B cell (primary cell): ENCODE measurements at regions not wholly inside any gene's neighbourhood (a gene's known extent, or its start where the extent isn't known, plus 50 kb on each side); places are given as distances from the start of the nearest gene placed in this dataset.

Source experiments
- ATAC-seq: fragments of 200-7000 bp; cut with Tn5 transposase; one replicate; pipeline ENCODE4 v1.10.0; 2021; ENCODE audit warnings: low read depth, mild to moderate bottlenecking, moderate number of reproducible peaks, moderate library complexity
- CTCF ChIA-PET: fragments of 350-600 bp; sonication (Branson Sonifier 250); formaldehyde crosslinking; loops from one replicate; lab custom pipeline; 2021; ENCODE audit warnings: antibody characterized with exemption, inconsistent platforms; lab: Charles Lee
- POLR2A ChIA-PET: fragments of 350-600 bp; sonication (Branson Sonifier 250); formaldehyde crosslinking; loops from one replicate; lab custom pipeline; 2021; ENCODE audit warnings: antibody characterized with exemption; lab: Charles Lee
- DNase-seq: peaks from one replicate; pipeline ENCODE4 v3.0.0; 2013
- H2AFZ ChIP-seq: 2 replicates; pipeline ENCODE4 v1.6.1; 2012; ENCODE audit warnings: mild to moderate bottlenecking, low read depth, low read length; ENCODE audit not compliant: insufficient read depth, poor library complexity, severe bottlenecking
- H3K27ac ChIP-seq, 2 donors: 1 replicate in 1 of 2; 2 replicates in 1 of 2; pipeline ENCODE4 v1.5.1; 2012 to 2013; ENCODE audit warnings: low read length in 2 of 2, mild to moderate bottlenecking in 2 of 2, moderate library complexity in 1 of 2
- H3K27me3 ChIP-seq, 4 experiments: fragments of 200-600 bp in 1 of 4; sonication (generic) in 1 of 4; replicated peaks in 1 of 4; 1 replicate in 2 of 4; 2 replicates in 2 of 4; pipeline versions ENCODE4 v1.6.1 to v1.7.0; 2013 to 2016; ENCODE audit warnings: low read length in 3 of 4, mild to moderate bottlenecking in 2 of 4, mixed read lengths in 1 of 4, moderate library complexity in 1 of 4; ENCODE audit not compliant: insufficient read depth in 4 of 4, control insufficient read depth in 3 of 4; ENCODE audit errors: control extremely low read depth in 1 of 4
- H3K36me3 ChIP-seq, 2 experiments: replicated peaks in 1 of 2; 1 replicate in 1 of 2; 2 replicates in 1 of 2; pipeline versions ENCODE4 v1.6.1 to v1.7.1; 2013; ENCODE audit warnings: low read length in 1 of 2; ENCODE audit not compliant: insufficient read depth in 2 of 2, control insufficient read depth in 1 of 2; ENCODE audit errors: control extremely low read depth in 1 of 2, extremely low read depth in 1 of 2
- H3K4me1 ChIP-seq, 2 donors: fragments of 200-600 bp in 1 of 2; sonication (generic) in 1 of 2; 1 replicate in 1 of 2; 2 replicates in 1 of 2; pipeline versions ENCODE4 v1.5.1 to v1.6.1; 2013 to 2017; ENCODE audit warnings: low read length in 2 of 2; ENCODE audit not compliant: control insufficient read depth in 2 of 2, insufficient read depth in 2 of 2
- H3K4me2 ChIP-seq: replicated peaks from 2 replicates; pipeline ENCODE3; 2012; ENCODE audit warnings: mild to moderate bottlenecking, low read depth, low read length; ENCODE audit not compliant: poor library complexity, severe bottlenecking
- H3K4me3 ChIP-seq, 5 experiments: fragments of 200-600 bp in 1 of 5; sonication (generic) in 1 of 5; 1 replicate in 3 of 5; 2 replicates in 2 of 5; pipeline versions ENCODE4 v1.5.1 to v1.7.0; 2011 to 2016; ENCODE audit warnings: low read length in 4 of 5, mild to moderate bottlenecking in 4 of 5, low read depth in 2 of 5, control low read depth in 1 of 5, moderate library complexity in 1 of 5; ENCODE audit not compliant: insufficient read depth in 1 of 5; ENCODE audit errors: control extremely low read depth in 1 of 5, extremely low read depth in 1 of 5
- H3K79me2 ChIP-seq: fragments of 200-600 bp; sonication (generic); one replicate; pipeline ENCODE4 v1.6.0; 2016; ENCODE audit warnings: low read length; ENCODE audit not compliant: control insufficient read depth, insufficient read depth
- H3K9ac ChIP-seq: fragments of 200-600 bp; sonication (generic); 2 replicates; pipeline ENCODE4 v1.6.1; 2017; ENCODE audit warnings: mild to moderate bottlenecking, low read length, moderate library complexity
- H3K9me3 ChIP-seq, 3 donors: one replicate each; pipeline versions ENCODE4 v1.6.1 to v1.7.1; 2013; ENCODE audit warnings: low read length in 2 of 3; ENCODE audit not compliant: control insufficient read depth in 2 of 3, insufficient read depth in 1 of 3; ENCODE audit errors: control extremely low read depth in 1 of 3
- H4K20me1 ChIP-seq: 2 replicates; pipeline ENCODE4 v1.6.0; 2012; ENCODE audit warnings: mild to moderate bottlenecking, low read length; ENCODE audit not compliant: insufficient read depth, control insufficient read depth, poor library complexity, severe bottlenecking
- H3K27ac Mint-ChIP-seq: one replicate; pipeline ENCODE4 v1.8.0; 2021; ENCODE audit warnings: mixed read lengths
- H3K27me3 Mint-ChIP-seq: one replicate; pipeline ENCODE4 v1.8.0; 2021; ENCODE audit warnings: mixed read lengths
- H3K4me1 Mint-ChIP-seq: one replicate; pipeline ENCODE4 v1.8.0; 2021; ENCODE audit warnings: mixed read lengths
- H3K4me3 Mint-ChIP-seq: one replicate; pipeline ENCODE4 v1.8.0; 2021; ENCODE audit warnings: mixed read lengths
- H3K9me3 Mint-ChIP-seq: one replicate; pipeline ENCODE4 v1.8.0; 2022; ENCODE audit warnings: mixed read lengths; ENCODE audit not compliant: insufficient read depth
- EZH2 ChIP-seq: IDR thresholded peaks from 2 replicates; pipeline ENCODE4 v1.6.1; 2012; ENCODE audit warnings: borderline replicate concordance, low read depth, mild to moderate bottlenecking, moderate library complexity, low read length; ENCODE audit not compliant: insufficient read depth, poor library complexity, severe bottlenecking
- WGBS: methylation state at CpG from one replicate; pipeline ENCODE4 v1.1.5; 2013; ENCODE audit warnings: missing lambda C conversion rate; ENCODE audit not compliant: insufficient coverage; 5-methylcytosine and 5-hydroxymethylcytosine counted together
- intact Hi-C: fragments of 100-400 bp; cut with micrococcal nuclease; formaldehyde crosslinking; loops from one replicate; pipeline ENCODE4 v1.10.0; 2022
- TF ChIP-seq, protein P1 (sequence below): fragments of 200-600 bp; IDR thresholded peaks from one replicate; pipeline ENCODE4 v1.8.0; 2022; ENCODE audit warnings: antibody characterized with exemption, mild to moderate bottlenecking

DNA sequence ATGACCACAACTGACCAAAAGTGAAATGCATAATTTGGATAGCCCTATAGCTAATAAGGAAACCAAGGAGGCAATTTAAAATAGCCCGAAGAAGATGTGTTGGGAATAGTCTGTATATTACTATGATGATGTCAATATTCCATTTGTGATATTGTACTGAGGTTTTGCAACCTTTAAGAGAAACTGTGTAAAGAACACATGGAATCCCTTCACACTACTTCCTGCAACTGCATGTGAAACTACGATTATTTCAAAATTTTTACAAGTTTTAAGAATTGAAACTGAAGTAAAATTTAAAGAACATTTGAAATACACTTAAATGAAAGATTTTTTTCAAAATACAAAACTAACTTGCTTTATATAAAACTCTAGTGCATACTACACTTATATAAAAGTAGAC is 504.3 kb upstream of the ID2 start:
- TF ChIP-seq, protein P1, sequence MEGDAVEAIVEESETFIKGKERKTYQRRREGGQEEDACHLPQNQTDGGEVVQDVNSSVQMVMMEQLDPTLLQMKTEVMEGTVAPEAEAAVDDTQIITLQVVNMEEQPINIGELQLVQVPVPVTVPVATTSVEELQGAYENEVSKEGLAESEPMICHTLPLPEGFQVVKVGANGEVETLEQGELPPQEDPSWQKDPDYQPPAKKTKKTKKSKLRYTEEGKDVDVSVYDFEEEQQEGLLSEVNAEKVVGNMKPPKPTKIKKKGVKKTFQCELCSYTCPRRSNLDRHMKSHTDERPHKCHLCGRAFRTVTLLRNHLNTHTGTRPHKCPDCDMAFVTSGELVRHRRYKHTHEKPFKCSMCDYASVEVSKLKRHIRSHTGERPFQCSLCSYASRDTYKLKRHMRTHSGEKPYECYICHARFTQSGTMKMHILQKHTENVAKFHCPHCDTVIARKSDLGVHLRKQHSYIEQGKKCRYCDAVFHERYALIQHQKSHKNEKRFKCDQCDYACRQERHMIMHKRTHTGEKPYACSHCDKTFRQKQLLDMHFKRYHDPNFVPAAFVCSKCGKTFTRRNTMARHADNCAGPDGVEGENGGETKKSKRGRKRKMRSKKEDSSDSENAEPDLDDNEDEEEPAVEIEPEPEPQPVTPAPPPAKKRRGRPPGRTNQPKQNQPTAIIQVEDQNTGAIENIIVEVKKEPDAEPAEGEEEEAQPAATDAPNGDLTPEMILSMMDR: no peak
- TF ChIP-seq EZH2: no peak
- H3K4me3 ChIP-seq: no peak overlapping the region
- peaks cover 0 to 6% (median 5%) of the 10 kb centered on the region in 3 donors for H3K9me3 ChIP-seq
- Mint-ChIP-seq H3K27me3 (peaks cover 36% of the 10 kb centered on the region), H3K27ac (no peak overlapping the region), H3K4me1 (no peaks in the 10 kb centered on the region), H3K9me3 (peaks cover 2% of the 10 kb centered on the region), H3K4me3 (no peak overlapping the region)
- no CpG with 5 or more reads among the region's 2 CpGs for WGBS
- peaks cover 0 to 5% (median 0%) of the 10 kb centered on the region in 4 experiments for H3K27me3 ChIP-seq
- ChIA-PET CTCF (no interaction called here), POLR2A (no interaction called here)
- no peak for ATAC-seq
- no peaks in the 10 kb centered on the region for H4K20me1 ChIP-seq
- H2AFZ ChIP-seq: no peak overlapping the region
- DNase-seq: no peak
- H3K4me2 ChIP-seq: no peak overlapping the region
- H3K79me2 ChIP-seq: no peaks in the 10 kb centered on the region
- H3K27ac ChIP-seq: no peak overlapping the region
- no peaks in the 10 kb centered on the region for H3K36me3 ChIP-seq
- H3K4me1 ChIP-seq: no peaks in the 10 kb centered on the region
- H3K9ac ChIP-seq: no peak overlapping the region
- intact Hi-C loops: no loop called here

DNA sequence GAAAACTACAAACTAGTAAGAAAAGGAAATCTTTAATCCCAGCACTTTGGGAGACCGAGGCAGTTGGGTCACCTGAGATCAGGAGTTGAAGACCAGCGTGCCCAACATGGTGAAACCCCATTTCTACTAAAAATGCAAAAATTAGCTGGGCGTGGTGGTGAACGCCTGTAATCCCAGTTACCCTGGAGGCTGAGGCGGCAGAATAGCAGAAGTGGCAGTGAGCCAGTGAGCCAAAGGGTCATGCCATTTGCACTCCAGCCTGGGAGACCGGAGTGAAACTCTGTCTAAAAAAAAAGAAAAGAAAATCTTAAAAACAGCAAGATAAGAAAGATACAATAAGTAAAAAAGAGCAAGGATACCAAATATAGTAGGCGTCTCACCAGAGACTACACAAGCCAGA is 502.9 kb upstream of the ID2 start:
- Histone ChIP-seq H2AFZ (no peak overlapping the region), H3K4me2 (no peak overlapping the region), H3K79me2 (no peaks in the 10 kb centered on the region), H3K4me1 (no peaks in the 10 kb centered on the region), H3K36me3 (no peaks in the 10 kb centered on the region), H4K20me1 (no peaks in the 10 kb centered on the region), H3K9ac (no peak overlapping the region), H3K27me3 (peaks cover 0 to 5% (median 0%) of the 10 kb centered on the region in 4 experiments), H3K4me3 (no peak overlapping the region), H3K9me3 (peaks cover 0 to 6% (median 5%) of the 10 kb centered on the region in 3 donors), H3K27ac (no peak overlapping the region)
- intact Hi-C loops: no loop called here
- 82% methylated on average over 4 of the region's 7 CpGs for WGBS
- CTCF ChIA-PET: no interaction called here
- H3K4me1 Mint-ChIP-seq: no peaks in the 10 kb centered on the region
- H3K27me3 Mint-ChIP-seq: peaks cover 22% of the 10 kb centered on the region
- DNase-seq: no peak
- no peak for ATAC-seq
- no peak overlapping the region for H3K4me3 Mint-ChIP-seq
- no peak overlapping the region for H3K27ac Mint-ChIP-seq
- peaks cover 2% of the 10 kb centered on the region for H3K9me3 Mint-ChIP-seq
- TF ChIP-seq EZH2: no peak
- TF ChIP-seq, protein P1: no peak
- POLR2A ChIA-PET: no interaction called here
